HG02973 (cell line): ENCODE measurements at regions not wholly inside any gene's neighbourhood (a gene's known extent, or its start where the extent isn't known, plus 50 kb on each side); places are given as distances from the start of the nearest gene placed in this dataset.

Experiments used
- ATAC-seq: cut with Tn5 transposase; IDR thresholded peaks from one replicate; pipeline ENCODE4 v1.9.1; 2021; ENCODE audit warnings: moderate library complexity; ENCODE audit not compliant: unreplicated experiment

- no peak for ATAC-seq
These were observed 130.6 kb upstream of the NPVF start for GRCh38 chr7:25358926-25359325.

- ATAC-seq, result no peak
These were observed 131.3 kb upstream of the NPVF start for GRCh38 chr7:25359471-25360059.

GRCh38 chr7:25360451-25360850, 132.2 kb upstream of the NPVF start:
- ATAC-seq, result no peak

GRCh38 chr7:25361387-25361786, 133.1 kb upstream of the NPVF start:
- ATAC-seq, result no peak

- ATAC-seq, result no peak
These were observed 133.6 kb upstream of the NPVF start for GRCh38 chr7:25361863-25362262.

- ATAC-seq, result no peak
These were observed 140.4 kb upstream of the NPVF start for GRCh38 chr7:25368599-25369201.

- ATAC-seq, result no peak
These were observed 141.5 kb upstream of the NPVF start for GRCh38 chr7:25369786-25370185.

- ATAC-seq, result no peak
These were observed 143.7 kb upstream of the NPVF start for GRCh38 chr7:25371972-25372371.

- no peak for ATAC-seq
These were observed 147.7 kb upstream of the NPVF start for GRCh38 chr7:25375805-25376600.

GRCh38 chr7:25379351-25380300, 151.3 kb upstream of the NPVF start:
- no peak for ATAC-seq

GRCh38 chr7:25381818-25382589, 153.7 kb upstream of the NPVF start:
- no peak for ATAC-seq

- ATAC-seq, result no peak
These were observed 154.6 kb upstream of the NPVF start for GRCh38 chr7:25382869-25383268.

- ATAC-seq, result no peak
These were observed 155.1 kb upstream of the NPVF start for GRCh38 chr7:25383402-25383801.

- ATAC-seq, result no peak
These were observed 156.7 kb upstream of the NPVF start for GRCh38 chr7:25384788-25385505.

- no peak for ATAC-seq
These were observed 157.3 kb upstream of the NPVF start for GRCh38 chr7:25385506-25386136.

GRCh38 chr7:25386311-25386744, 158.0 kb upstream of the NPVF start:
- ATAC-seq, result no peak

- no peak for ATAC-seq
These were observed 160.4 kb upstream of the NPVF start for GRCh38 chr7:25388681-25389080.

- ATAC-seq, result no peak
These were observed 161.3 kb upstream of the NPVF start for GRCh38 chr7:25389489-25390106.
